HCT116 (cell line): ENCODE measurements at regions not wholly inside any gene's neighbourhood (a gene's known extent, or its start where the extent isn't known, plus 50 kb on each side); places are given as distances from the start of the nearest gene placed in this dataset.

ENCODE experiments used
- ATF3 ChIP-seq: IDR thresholded peaks from 2 replicates; pipeline ENCODE4 v1.6.1; 2012
- CEBPB ChIP-seq: IDR thresholded peaks from 2 replicates; pipeline ENCODE4 v1.6.1; 2012; ENCODE audit warnings: low read depth
- CTCF ChIP-seq, 3 experiments: fragments of 200-600 bp in 1 of 3; sonication (generic) in 1 of 3; IDR thresholded peaks in 2 of 3; conservative IDR thresholded peaks in 1 of 3; 2 replicates each; pipeline ENCODE4 v1.5.1; 2012 to 2017; ENCODE audit warnings: low read depth in 2 of 3, low read length in 2 of 3, antibody characterized with exemption in 1 of 3, borderline replicate concordance in 1 of 3, control low read depth in 1 of 3, mild to moderate bottlenecking in 1 of 3, mixed read lengths in 1 of 3, mixed run types in 1 of 3, moderate library complexity in 1 of 3; ENCODE audit not compliant: insufficient read depth in 1 of 3
- EZH2phosphoT487 ChIP-seq: fragments of 200-600 bp; IDR thresholded peaks from 2 replicates; pipeline ENCODE4 v1.6.1; 2018; ENCODE audit warnings: antibody characterized with exemption, borderline replicate concordance
- FOSL1 ChIP-seq: IDR thresholded peaks from 2 replicates; pipeline ENCODE4 v1.6.1; 2012; ENCODE audit warnings: low read depth
- POLR2AphosphoS5 ChIP-seq: IDR thresholded peaks from 2 replicates; pipeline ENCODE4 v1.6.1; 2011; ENCODE audit warnings: mild to moderate bottlenecking, low read depth, low read length, moderate library complexity
- RAD21 ChIP-seq: IDR thresholded peaks from 2 replicates; pipeline ENCODE4 v1.6.1; 2012; ENCODE audit warnings: low read depth, mild to moderate bottlenecking
- YY1 ChIP-seq: IDR thresholded peaks from 2 replicates; pipeline ENCODE4 v1.6.1; 2011; ENCODE audit warnings: low read length, low read depth, moderate library complexity, mild to moderate bottlenecking; ENCODE audit not compliant: insufficient replicate concordance; ENCODE audit errors: extremely low read depth
- ZNF274 ChIP-seq: fragments of 200-500 bp; sonication (Bioruptor generic); IDR thresholded peaks from 2 replicates; pipeline ENCODE4 v1.6.1; 2014; ENCODE audit warnings: mild to moderate bottlenecking, low read depth, low read length, inconsistent platforms

DNA sequence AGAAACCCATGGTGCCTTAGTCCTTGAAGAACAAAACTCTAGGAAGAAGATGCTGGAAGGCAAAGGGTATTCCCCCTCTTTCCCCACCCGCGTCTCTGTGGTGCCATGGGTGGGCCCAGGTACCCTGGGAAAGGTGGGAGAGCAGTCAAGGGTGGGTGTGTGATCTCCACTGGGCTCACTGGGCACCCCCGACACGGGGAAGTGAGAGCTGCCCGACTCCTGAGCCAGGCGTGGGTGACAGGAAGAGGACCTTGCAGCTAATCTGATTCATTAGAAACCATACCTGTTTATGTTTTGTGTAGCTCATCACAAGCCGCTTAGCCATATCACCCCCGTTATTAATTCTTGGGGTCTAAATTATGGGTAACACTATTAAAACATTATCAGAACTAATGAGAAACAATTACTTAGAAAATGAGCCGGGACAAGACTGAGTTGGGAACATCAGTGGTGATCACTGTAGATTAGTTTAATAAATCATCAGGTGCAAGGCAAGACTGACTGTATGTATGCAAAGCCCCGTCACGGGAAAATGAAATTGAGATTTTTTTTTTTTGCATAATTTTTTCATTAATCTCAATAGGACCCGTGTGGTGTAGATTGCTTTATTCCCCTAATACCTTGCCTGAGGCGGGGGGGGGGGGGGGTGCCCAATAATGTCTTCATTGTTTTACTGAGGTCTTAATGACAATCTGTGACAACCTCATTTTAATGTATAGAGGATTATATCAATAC, 77.3 kb downstream of the ZIC5 start:
- no peak for TF ChIP-seq CEBPB
- no peak for TF ChIP-seq CTCF (IDR thresholded peaks at IDR 0.05 in 2 of 3, conservative IDR thresholded peaks at IDR 0.05 in 1 of 3; ENCODE audit: borderline replicate concordance in 1 of 3, insufficient read depth in 1 of 3, low read depth in 2 of 3, low read length in 2 of 3)
- no peak for TF ChIP-seq EZH2phosphoT487
- no peak for TF ChIP-seq POLR2AphosphoS5
- no peak for TF ChIP-seq ATF3
- TF ChIP-seq YY1 = no peak
- TF ChIP-seq ZNF274 = no peak
- no peak for TF ChIP-seq RAD21
- TF ChIP-seq FOSL1 = no peak
